SU-DHL-6 (cell line): ENCODE measurements at regions not wholly inside any gene's neighbourhood (a gene's known extent, or its start where the extent isn't known, plus 50 kb on each side); places are given as distances from the start of the nearest gene placed in this dataset.

Experiments used
- H2AFZ ChIP-seq: fragments of 200-600 bp; sonication (generic); 2 replicates; pipeline ENCODE4 v1.6.1; 2014; ENCODE audit warnings: low read depth, mild to moderate bottlenecking, moderate library complexity, mixed read lengths, antibody characterized with exemption, low read length; ENCODE audit not compliant: severe bottlenecking
- H3F3A ChIP-seq: fragments of 200-600 bp; shearing (Covaris generic); 2 replicates; pipeline ENCODE4 v1.6.0; 2016; ENCODE audit warnings: antibody characterized with exemption, mild to moderate bottlenecking; ENCODE audit not compliant: insufficient read depth
- H3K27ac ChIP-seq: fragments of 200-600 bp; sonication (generic); 2 replicates; pipeline ENCODE4 v1.5.1; 2016; ENCODE audit warnings: low read depth, mild to moderate bottlenecking, low read length, moderate library complexity, mixed read lengths
- H3K27me3 ChIP-seq: fragments of 200-600 bp; sonication (generic), shearing (Covaris generic); 2 replicates; pipeline ENCODE4 v1.6.0; 2014; ENCODE audit warnings: mild to moderate bottlenecking, low read length
- H3K36me3 ChIP-seq: fragments of 200-600 bp; sonication (generic); 2 replicates; pipeline ENCODE4 v1.6.1; 2014; ENCODE audit warnings: mild to moderate bottlenecking, low read length, mixed read lengths
- H3K4me2 ChIP-seq: fragments of 300-600, 200-600 bp; shearing (Covaris generic), sonication (generic); 2 replicates; pipeline ENCODE4 v1.6.0; 2014; ENCODE audit warnings: low read length, low read depth, mild to moderate bottlenecking; ENCODE audit not compliant: poor library complexity, severe bottlenecking
- H3K4me3 ChIP-seq: fragments of 200-600 bp; sonication (generic); 2 replicates; pipeline ENCODE4 v1.5.1; 2014; ENCODE audit warnings: antibody characterized with exemption, low read length, mild to moderate bottlenecking, mixed read lengths; ENCODE audit not compliant: insufficient read depth, poor library complexity, severe bottlenecking
- H3K79me2 ChIP-seq: fragments of 200-600 bp; sonication (generic); 2 replicates; pipeline ENCODE4 v1.6.1; 2014; ENCODE audit warnings: mild to moderate bottlenecking, low read length, moderate library complexity; ENCODE audit not compliant: insufficient read depth
- H3K9ac ChIP-seq: fragments of 200-600 bp; sonication (generic); 2 replicates; pipeline ENCODE4 v1.7.0; 2014; ENCODE audit warnings: mild to moderate bottlenecking, low read length
- H3K9me2 ChIP-seq: fragments of 200-600 bp; sonication (generic); replicated peaks from 2 replicates; pipeline ENCODE4 v1.6.1; 2014; ENCODE audit warnings: low read length; ENCODE audit not compliant: insufficient read depth
- H3K9me3 ChIP-seq: fragments of 200-600 bp; sonication (generic); 2 replicates; pipeline ENCODE4 v1.6.1; 2014; ENCODE audit warnings: low read length, mixed read lengths; ENCODE audit not compliant: insufficient read depth
- H4K20me1 ChIP-seq: fragments of 200-600 bp; sonication (generic); 2 replicates; pipeline ENCODE4 v1.6.1; 2014; ENCODE audit warnings: low read depth, mild to moderate bottlenecking, antibody characterized with exemption, low read length, moderate library complexity, mixed read lengths
- CTCF ChIP-seq: fragments of 200-600 bp; sonication (generic); IDR thresholded peaks from one replicate; pipeline ENCODE4 v1.5.1; 2017; ENCODE audit warnings: antibody characterized with exemption, mild to moderate bottlenecking, low read length, moderate library complexity; ENCODE audit not compliant: insufficient read depth, poor library complexity, severe bottlenecking
- EZH2phosphoT487 ChIP-seq: fragments of 200-600 bp; sonication (generic), shearing (Covaris generic); conservative IDR thresholded peaks from 2 replicates; pipeline ENCODE4 v1.6.1; 2018; ENCODE audit warnings: mild to moderate bottlenecking, antibody characterized with exemption, low read length, moderate library complexity, mixed read lengths

- no peaks in the 10 kb centered on the region for H4K20me1 ChIP-seq
- H3K4me2 ChIP-seq, result no peak overlapping the region
- H3K27me3 ChIP-seq, result no peaks in the 10 kb centered on the region
- no peaks in the 10 kb centered on the region for H3K9me2 ChIP-seq
- H3K9ac ChIP-seq, result no peak overlapping the region
- no peak overlapping the region for H2AFZ ChIP-seq
- TF ChIP-seq CTCF (no peak), EZH2phosphoT487 (no peak)
- no peaks in the 10 kb centered on the region for H3F3A ChIP-seq
- H3K36me3 ChIP-seq, result no peaks in the 10 kb centered on the region
- H3K9me3 ChIP-seq, result no peaks in the 10 kb centered on the region
- H3K79me2 ChIP-seq, result no peaks in the 10 kb centered on the region
- H3K27ac ChIP-seq, result no peak overlapping the region
- H3K4me3 ChIP-seq, result no peak overlapping the region
Observed at GRCh38 chr3:167114619-167115018, 265.5 kb downstream of the ZBBX start.

- Histone ChIP-seq H2AFZ (no peak overlapping the region), H3K9me3 (no peaks in the 10 kb centered on the region)
Observed at GRCh38 chr3:167113035-167113830, 266.9 kb downstream of the ZBBX start.

GRCh38 chr3:167110901-167111300, 269.2 kb downstream of the ZBBX start:
- H3K27me3 ChIP-seq, result no peaks in the 10 kb centered on the region
- H4K20me1 ChIP-seq, result no peaks in the 10 kb centered on the region
- TF ChIP-seq CTCF, result no peak
- no peak for TF ChIP-seq EZH2phosphoT487
- no peak overlapping the region for H3K27ac ChIP-seq
- H3K36me3 ChIP-seq, result no peaks in the 10 kb centered on the region
- no peak overlapping the region for H2AFZ ChIP-seq
- H3F3A ChIP-seq, result no peaks in the 10 kb centered on the region
- no peak overlapping the region for H3K9ac ChIP-seq
- H3K9me2 ChIP-seq, result no peaks in the 10 kb centered on the region
- no peak overlapping the region for H3K4me2 ChIP-seq
- no peaks in the 10 kb centered on the region for H3K79me2 ChIP-seq
- H3K9me3 ChIP-seq, result no peaks in the 10 kb centered on the region
- no peak overlapping the region for H3K4me3 ChIP-seq

More at GRCh38 chr3:167113035-167113830, 266.9 kb downstream of the ZBBX start:
- no peak overlapping the region for H3K4me2 ChIP-seq
- H3K79me2 ChIP-seq, result no peaks in the 10 kb centered on the region
- TF ChIP-seq EZH2phosphoT487 (no peak), CTCF (no peak)
- no peak overlapping the region for H3K9ac ChIP-seq
- no peaks in the 10 kb centered on the region for H4K20me1 ChIP-seq
- no peaks in the 10 kb centered on the region for H3F3A ChIP-seq
- no peaks in the 10 kb centered on the region for H3K27me3 ChIP-seq
- no peak overlapping the region for H3K4me3 ChIP-seq
- no peak overlapping the region for H3K27ac ChIP-seq
- no peaks in the 10 kb centered on the region for H3K36me3 ChIP-seq
- no peaks in the 10 kb centered on the region for H3K9me2 ChIP-seq
